AG04450 (cell line): ENCODE measurements at regions not wholly inside any gene's neighbourhood (a gene's known extent, or its start where the extent isn't known, plus 50 kb on each side); places are given as distances from the start of the nearest gene placed in this dataset.

Experiments used
- CTCF ChIA-PET: fragments of 300-600, 350-600 bp; formaldehyde crosslinking; extraction: SDS; loops from one replicate; lab custom pipeline; 2022; ENCODE audit warnings: antibody characterized with exemption, inconsistent platforms; lab: Charles Lee
- POLR2A ChIA-PET: fragments of 350-600 bp; formaldehyde crosslinking; extraction: SDS; loops from one replicate; lab custom pipeline; 2021; ENCODE audit warnings: antibody characterized with exemption, inconsistent platforms; lab: Yijun Ruan, JAX
- DNase-seq: peaks from one replicate; pipeline ENCODE4 v3.0.0-alpha.2; 2011; ENCODE audit warnings: low read depth, low spot score
- H3K27ac ChIP-seq: one replicate; pipeline ENCODE4 v1.5.1; 2012; ENCODE audit warnings: low read depth, low read length, control low read depth
- H3K27me3 ChIP-seq: one replicate; pipeline ENCODE4 v1.6.0; 2012; ENCODE audit warnings: low read length; ENCODE audit not compliant: control insufficient read depth, insufficient read depth
- H3K4me3 ChIP-seq: 2 replicates; pipeline ENCODE4 v1.5.1; 2011; ENCODE audit warnings: mild to moderate bottlenecking, low read depth, low read length, control low read depth
- H3K9me3 ChIP-seq: 2 replicates; pipeline ENCODE4 v1.5.1; 2012; ENCODE audit warnings: low read length; ENCODE audit not compliant: control insufficient read depth, insufficient read depth
- TF ChIP-seq, protein P1 (sequence below): IDR thresholded peaks from 2 replicates; pipeline ENCODE4 v1.5.1; 2011; ENCODE audit warnings: low read depth, low read length, control low read depth, inconsistent platforms

DNA sequence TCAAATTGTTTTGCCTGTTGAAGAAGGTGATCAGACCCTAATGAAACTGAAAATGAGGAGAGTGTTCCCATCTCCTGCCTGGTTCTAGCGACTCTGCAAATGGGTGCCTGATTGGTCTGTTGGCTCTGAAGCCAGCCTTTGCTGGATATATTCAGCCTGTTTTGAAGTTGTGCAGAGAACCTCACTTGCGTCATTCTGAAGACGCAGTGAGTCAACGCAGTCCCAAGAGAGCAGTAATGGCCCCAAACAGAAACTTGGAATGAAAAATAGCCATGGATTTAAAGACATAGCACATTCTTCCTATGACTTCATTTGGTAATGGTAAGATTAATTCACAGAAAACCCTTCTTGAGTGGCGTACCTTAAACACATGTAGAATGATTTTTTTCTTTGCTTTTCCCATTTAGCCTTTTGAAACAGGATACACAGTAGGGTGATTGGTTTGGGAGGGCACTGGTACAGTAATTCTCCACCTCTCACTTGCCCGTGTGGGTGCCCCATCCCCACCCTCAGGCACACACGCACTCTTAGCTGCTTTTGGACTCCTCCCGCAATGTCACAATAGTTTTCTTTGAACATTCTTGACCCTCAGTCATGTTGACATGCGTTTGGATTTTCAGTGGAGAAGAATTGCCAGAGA is 54.1 kb upstream of the ABL1 start:
- POLR2A ChIA-PET, result interaction anchor here (0.6 to 1.5 kb wide), 2 partner anchors 66 to 72 kb away, joined by 5 to 6 read pairs; no protein-coding TSS in a partner anchor

GRCh38 chr9:130781569-130781968 is 53.5 kb upstream of the ABL1 start:
- ChIA-PET POLR2A (interaction anchor here (1.5 kb wide), 1 partner anchor 65 kb away, joined by 6 read pairs; no protein-coding TSS in a partner anchor), CTCF (interaction anchor here (0.8 to 1.6 kb wide), 3 partner anchors 10 to 88 kb away, joined by 3 to 5 read pairs (median 3); no protein-coding TSS in a partner anchor)
- TF ChIP-seq, protein P1, sequence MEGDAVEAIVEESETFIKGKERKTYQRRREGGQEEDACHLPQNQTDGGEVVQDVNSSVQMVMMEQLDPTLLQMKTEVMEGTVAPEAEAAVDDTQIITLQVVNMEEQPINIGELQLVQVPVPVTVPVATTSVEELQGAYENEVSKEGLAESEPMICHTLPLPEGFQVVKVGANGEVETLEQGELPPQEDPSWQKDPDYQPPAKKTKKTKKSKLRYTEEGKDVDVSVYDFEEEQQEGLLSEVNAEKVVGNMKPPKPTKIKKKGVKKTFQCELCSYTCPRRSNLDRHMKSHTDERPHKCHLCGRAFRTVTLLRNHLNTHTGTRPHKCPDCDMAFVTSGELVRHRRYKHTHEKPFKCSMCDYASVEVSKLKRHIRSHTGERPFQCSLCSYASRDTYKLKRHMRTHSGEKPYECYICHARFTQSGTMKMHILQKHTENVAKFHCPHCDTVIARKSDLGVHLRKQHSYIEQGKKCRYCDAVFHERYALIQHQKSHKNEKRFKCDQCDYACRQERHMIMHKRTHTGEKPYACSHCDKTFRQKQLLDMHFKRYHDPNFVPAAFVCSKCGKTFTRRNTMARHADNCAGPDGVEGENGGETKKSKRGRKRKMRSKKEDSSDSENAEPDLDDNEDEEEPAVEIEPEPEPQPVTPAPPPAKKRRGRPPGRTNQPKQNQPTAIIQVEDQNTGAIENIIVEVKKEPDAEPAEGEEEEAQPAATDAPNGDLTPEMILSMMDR, result no peak
- no peaks in the 10 kb centered on the region for H3K27me3 ChIP-seq
- DNase-seq, result no peak
- H3K4me3 ChIP-seq, result no peak overlapping the region
- no peak overlapping the region for H3K27ac ChIP-seq
- peaks cover under 1% of the 10 kb centered on the region; the same call in 1 of the 2 replicates for H3K9me3 ChIP-seq

More for the DNA sequence above, 54.1 kb upstream of the ABL1 start:
- TF ChIP-seq, protein P1, result no peak
- peak; percentile 85 for DNase-seq
- CTCF ChIA-PET, result interaction anchor here (0.8 to 1.6 kb wide), 3 partner anchors 10 to 89 kb away, joined by 3 to 5 read pairs (median 3); no protein-coding TSS in a partner anchor
- H3K9me3 ChIP-seq, result peaks cover 6% of the 10 kb centered on the region; the same call in 1 of the 2 replicates
- H3K27me3 ChIP-seq, result no peaks in the 10 kb centered on the region
- peak overlapping the region; percentile 94 for H3K27ac ChIP-seq
- H3K4me3 ChIP-seq, result peak overlapping the region; percentile 47

DNA sequence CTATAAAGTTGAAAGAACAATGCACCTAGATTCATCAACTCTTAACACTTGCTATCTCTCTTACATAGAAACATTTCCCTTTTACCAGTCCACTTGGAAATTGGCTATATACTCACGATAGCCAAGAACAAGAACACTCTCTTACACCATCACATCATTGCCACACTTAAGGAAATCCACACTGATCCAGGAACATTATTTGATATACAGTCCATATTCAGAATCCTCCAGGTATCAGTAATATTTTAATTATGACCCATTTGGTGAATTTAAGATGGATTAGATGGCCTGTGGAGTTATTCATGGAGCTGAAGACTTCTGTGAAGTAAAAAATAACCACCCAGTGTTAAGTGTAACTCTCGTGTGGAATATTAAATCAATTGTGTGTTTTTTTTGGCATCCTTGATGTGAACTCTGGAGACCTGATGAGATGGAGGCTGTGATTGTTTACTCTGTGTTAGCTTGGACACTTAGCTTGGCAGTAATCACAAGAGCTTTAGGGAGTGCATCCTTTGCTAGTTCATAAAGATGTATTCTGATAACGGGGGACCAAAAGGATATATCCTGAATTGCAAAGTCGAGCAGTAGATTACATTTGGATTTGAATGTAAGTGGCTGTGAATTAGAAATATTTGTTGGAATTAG is 52.0 kb upstream of the ABL1 start:
- no peak for DNase-seq
- no peak overlapping the region for H3K27ac ChIP-seq
- TF ChIP-seq, protein P1, result no peak
- POLR2A ChIA-PET, result no interaction called here
- CTCF ChIA-PET, result no interaction called here
- H3K27me3 ChIP-seq, result no peaks in the 10 kb centered on the region
- no peaks in the 10 kb centered on the region for H3K9me3 ChIP-seq
- H3K4me3 ChIP-seq, result no peak overlapping the region

DNA sequence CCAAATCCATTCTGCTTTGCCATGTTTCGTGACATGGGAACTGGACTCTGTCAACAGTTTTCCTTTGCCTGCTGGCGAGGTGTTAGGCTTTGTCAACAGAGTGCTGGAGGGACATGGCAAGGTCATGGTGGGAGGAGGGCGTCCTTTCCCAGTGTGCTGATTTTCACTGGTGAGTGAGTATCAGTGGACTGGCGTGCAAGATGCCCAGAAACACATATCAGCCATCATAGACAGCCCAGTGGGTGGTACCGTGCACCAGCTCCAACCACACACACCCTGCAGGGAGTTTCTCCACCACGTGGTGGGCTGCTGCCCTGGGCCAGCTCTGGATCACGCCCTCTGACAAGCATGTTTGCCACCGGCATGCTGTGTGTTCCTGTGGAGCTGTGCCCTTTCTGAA is 50.0 kb upstream of the ABL1 start:
- CTCF ChIA-PET, result no interaction called here
- DNase-seq, result no peak
- H3K27ac ChIP-seq, result no peak overlapping the region
- peaks cover 1% of the 10 kb centered on the region for H3K9me3 ChIP-seq
- POLR2A ChIA-PET, result no interaction called here
- TF ChIP-seq, protein P1, result no peak
- no peak overlapping the region for H3K4me3 ChIP-seq
- H3K27me3 ChIP-seq, result no peaks in the 10 kb centered on the region
